ENCODE measurements at regions not wholly inside any gene's neighbourhood (a gene's known extent, or its start where the extent isn't known, plus 50 kb on each side); places are given as distances from the start of the nearest gene placed in this dataset.

DNA sequence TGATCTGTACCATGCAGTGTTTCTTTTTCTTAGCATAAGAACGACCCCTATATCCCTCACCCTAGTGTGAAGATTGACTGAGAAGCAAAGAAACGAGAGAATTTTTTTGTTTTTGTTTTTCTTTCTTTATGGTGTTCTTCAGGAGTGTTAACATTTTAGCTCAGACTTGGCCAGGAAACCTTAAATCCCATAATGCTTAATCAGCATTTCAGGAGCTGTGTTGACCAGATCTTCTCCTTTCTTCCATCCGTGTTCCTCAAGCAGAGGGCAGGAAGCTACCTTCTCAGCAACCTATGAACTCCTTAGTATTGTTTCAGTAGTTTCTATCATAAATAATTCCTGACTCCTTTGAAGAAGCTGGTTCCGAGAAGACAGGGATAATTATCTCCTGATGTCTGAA, 1501.5 kb downstream of the STIM2 start:
- no peak overlapping the region for H3K4me3 ChIP-seq (ENCODE audit: low read depth, low read length)
- no peak for DNase-seq (ENCODE audit: low read depth)
- TF ChIP-seq, protein P1, sequence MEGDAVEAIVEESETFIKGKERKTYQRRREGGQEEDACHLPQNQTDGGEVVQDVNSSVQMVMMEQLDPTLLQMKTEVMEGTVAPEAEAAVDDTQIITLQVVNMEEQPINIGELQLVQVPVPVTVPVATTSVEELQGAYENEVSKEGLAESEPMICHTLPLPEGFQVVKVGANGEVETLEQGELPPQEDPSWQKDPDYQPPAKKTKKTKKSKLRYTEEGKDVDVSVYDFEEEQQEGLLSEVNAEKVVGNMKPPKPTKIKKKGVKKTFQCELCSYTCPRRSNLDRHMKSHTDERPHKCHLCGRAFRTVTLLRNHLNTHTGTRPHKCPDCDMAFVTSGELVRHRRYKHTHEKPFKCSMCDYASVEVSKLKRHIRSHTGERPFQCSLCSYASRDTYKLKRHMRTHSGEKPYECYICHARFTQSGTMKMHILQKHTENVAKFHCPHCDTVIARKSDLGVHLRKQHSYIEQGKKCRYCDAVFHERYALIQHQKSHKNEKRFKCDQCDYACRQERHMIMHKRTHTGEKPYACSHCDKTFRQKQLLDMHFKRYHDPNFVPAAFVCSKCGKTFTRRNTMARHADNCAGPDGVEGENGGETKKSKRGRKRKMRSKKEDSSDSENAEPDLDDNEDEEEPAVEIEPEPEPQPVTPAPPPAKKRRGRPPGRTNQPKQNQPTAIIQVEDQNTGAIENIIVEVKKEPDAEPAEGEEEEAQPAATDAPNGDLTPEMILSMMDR (conservative IDR thresholded peaks at IDR 0.05; ENCODE audit: low read depth, low read length), result no peak

DNA sequence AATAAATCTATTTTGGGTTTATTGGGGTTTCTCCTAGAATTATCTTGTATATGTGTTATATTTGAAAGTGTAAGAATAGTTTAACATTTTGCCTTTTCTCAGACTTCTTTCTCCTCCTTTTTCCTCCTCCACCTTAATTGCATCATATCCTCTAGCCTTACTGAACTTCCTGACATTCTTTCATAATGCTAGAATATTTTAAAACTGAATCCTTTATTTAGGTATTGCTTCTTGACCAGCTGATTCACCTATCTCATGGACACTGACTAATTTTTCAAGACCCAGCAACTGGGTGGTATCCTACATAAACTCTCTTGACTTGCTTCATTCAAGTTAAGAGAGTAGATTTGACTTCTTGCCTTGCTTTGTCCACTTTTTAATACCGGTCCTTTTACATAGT, 1508.9 kb downstream of the STIM2 start:
- peak; percentile 28 for DNase-seq (ENCODE audit: low read depth)
- no peak overlapping the region for H3K4me3 ChIP-seq (ENCODE audit: low read depth, low read length)
- TF ChIP-seq, protein P1 (conservative IDR thresholded peaks at IDR 0.05; ENCODE audit: low read depth, low read length), result no peak

DNA sequence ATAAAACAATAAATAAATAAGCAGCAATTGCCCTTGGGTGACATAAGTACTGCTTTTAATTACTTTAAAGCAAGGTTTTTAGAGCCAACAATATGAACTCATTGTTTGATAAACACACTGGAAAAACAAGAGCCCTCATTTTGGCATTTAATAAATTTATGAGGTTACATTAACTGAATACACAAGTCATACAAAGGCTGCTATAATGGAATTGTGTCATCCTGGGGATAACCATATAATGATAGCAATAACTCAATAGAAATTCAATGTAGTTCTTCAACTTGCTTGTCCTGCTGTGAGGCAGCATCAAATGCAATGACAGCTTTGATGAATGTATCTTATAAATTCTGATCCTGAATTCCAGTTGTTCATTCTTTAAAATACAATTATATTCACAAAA, 1512.5 kb downstream of the STIM2 start:
- DNase-seq (ENCODE audit: low read depth), result no peak
- no peak overlapping the region for H3K4me3 ChIP-seq (ENCODE audit: low read depth, low read length)
- TF ChIP-seq, protein P1 (conservative IDR thresholded peaks at IDR 0.05; ENCODE audit: low read depth, low read length), result no peak

DNA sequence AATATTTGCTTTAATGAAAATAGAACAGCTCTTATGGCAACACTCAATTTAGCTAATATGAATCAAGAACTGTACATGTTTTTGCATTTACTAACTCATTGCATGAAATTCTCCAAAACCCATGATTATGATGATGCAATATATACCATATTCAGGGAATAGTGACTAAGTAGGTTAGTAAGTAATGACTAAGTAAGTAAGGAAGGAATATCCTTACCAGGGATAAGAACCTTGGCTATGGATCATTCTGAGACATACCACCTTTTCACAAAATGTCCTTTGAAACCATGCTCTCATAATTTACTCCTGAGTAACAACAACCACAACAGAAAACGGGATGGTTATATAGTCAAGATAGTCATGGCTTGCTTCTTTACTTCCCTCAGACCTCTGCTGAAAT, 1513.0 kb downstream of the STIM2 start:
- TF ChIP-seq, protein P1 (conservative IDR thresholded peaks at IDR 0.05; ENCODE audit: low read depth, low read length), result no peak
- no peak overlapping the region for H3K4me3 ChIP-seq (ENCODE audit: low read depth, low read length)
- DNase-seq (ENCODE audit: low read depth), result peak; percentile 15

DNA sequence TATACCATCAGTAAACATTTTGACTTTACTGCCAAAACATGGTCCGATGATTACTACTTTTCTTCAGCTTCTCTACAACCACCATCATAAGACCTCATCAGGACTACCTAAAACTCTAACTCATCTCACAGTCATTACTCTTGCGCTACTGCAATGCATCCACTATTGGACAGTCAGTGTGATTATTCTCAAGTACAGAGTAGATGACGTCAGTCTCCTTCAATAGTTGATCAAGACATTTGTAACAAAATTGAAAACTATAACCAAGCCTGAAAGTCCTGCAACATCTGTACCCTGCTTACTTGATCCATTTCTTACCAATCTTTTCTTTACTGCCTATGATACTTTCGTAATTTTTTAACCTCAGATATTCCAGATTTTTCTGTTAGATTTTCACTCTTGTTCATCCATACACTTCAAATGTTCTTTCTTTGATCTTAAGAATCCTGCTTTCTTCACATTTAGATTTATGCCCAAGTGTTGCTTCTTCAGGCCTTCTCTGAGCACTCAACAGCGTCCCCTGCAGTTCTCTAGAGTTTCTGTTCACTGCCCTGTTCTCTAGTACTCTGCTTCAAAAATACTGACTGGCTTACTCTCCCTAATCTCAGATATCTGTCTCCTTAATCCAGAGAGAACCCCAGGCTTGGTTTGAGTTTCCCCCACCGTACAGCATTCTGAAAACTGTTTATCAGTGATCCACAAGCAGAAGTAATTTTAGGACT, 1517.6 kb downstream of the STIM2 start:
- H3K4me3 ChIP-seq (ENCODE audit: low read depth, low read length), result no peak overlapping the region
- TF ChIP-seq, protein P1 (conservative IDR thresholded peaks at IDR 0.05; ENCODE audit: low read depth, low read length), result peak; percentile 35
- peak; percentile 12 for DNase-seq (ENCODE audit: low read depth)

DNA sequence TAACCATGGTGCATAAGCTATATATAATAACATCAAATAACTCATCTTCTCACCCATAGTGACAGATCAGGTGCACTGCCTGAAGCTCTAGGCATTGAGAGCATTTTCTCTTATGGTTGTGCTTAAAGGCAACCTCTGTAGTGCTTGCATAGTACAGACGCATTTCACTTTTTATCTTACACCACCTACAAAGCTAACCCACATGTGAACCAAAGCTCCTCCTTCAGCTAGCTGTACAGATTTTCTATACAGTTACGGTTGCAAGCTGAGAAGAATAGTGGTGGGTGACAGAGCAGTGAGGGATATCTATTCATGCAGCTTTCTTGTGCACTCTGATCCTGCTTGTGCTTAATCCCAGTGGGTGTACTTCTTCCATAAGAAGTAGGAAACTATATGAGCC, 1525.2 kb downstream of the STIM2 start:
- TF ChIP-seq, protein P1 (conservative IDR thresholded peaks at IDR 0.05; ENCODE audit: low read depth, low read length), result no peak
- DNase-seq (ENCODE audit: low read depth), result no peak
- no peak overlapping the region for H3K4me3 ChIP-seq (ENCODE audit: low read depth, low read length)

DNA sequence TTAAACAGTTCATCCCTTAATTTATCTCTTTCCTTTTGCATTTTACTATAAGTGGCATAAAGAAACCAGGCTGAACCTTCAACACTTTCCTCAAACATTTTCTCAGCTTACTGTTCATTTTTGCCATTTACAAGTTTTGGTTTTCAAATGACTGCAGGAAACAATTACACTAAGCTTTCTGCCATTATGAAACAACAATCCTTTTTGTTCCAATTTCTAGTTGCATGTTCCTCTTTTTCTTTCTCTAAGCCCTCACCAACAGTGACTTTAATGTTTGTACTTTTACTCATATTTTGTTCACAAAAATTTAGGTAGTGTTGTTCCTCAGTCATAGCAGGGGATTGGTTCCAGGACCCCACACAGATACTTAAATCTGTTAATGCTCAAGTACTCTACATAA, 1526.1 kb downstream of the STIM2 start:
- TF ChIP-seq, protein P1 (conservative IDR thresholded peaks at IDR 0.05; ENCODE audit: low read depth, low read length), result no peak
- no peak overlapping the region for H3K4me3 ChIP-seq (ENCODE audit: low read depth, low read length)
- DNase-seq (ENCODE audit: low read depth), result no peak
